ENCODE measurements at regions not wholly inside any gene's neighbourhood (a gene's known extent, or its start where the extent isn't known, plus 50 kb on each side); places are given as distances from the start of the nearest gene placed in this dataset.

DNA sequence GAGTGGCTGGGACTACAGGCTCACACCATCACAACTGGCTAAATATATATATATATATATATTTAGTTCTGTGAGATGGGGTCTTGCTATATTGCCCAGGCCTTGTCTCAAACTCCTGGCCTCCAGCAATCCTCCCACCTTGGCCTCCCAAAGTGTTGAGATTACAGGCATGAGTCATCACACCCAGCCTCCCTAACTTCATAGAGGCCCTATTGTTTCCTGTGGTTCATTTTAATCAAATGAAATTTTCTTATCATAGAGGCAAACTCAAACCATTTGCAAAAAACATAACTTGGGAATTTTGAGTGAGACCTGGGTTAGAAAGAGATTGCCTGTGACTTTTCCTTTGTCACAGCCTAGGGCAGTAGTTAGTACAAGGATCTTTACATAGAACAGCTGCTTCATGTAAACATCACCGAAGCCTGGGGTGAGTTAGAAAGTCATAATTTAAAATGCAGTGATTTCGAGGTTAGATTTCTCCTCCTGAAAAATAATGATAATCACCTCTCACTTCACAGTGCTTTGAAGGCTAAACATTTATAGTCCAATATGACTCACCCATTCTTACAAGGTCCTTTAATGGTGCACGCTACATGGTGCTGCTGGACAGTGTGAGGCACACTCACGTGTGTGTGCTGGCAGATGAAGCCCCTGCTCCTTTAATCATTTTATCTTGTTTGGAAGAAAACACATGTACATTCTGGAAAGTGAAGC, 188.9 kb downstream of the RHOU start:
- no peaks in the 10 kb centered on the region; the same call in 1 of the 2 replicates for H3K4me1 ChIP-seq (ENCODE audit: control insufficient read depth, insufficient read depth, low read length)
- H3K4me3 ChIP-seq (ENCODE audit: low read depth, low read length), result no peak overlapping the region
- H3K27ac ChIP-seq (ENCODE audit: low read depth, low read length), result no peak overlapping the region
- no peaks in the 10 kb centered on the region for H3K36me3 ChIP-seq (ENCODE audit: control insufficient read depth, insufficient read depth, low read length)
- H3K9me3 ChIP-seq (ENCODE audit: control insufficient read depth, insufficient read depth, low read depth, low read length), result peaks cover 12% of the 10 kb centered on the region
- H3K9ac ChIP-seq (ENCODE audit: low read length), result no peak overlapping the region
- no peaks in the 10 kb centered on the region for H3K27me3 ChIP-seq (ENCODE audit: control insufficient read depth, insufficient read depth, low read length)

DNA sequence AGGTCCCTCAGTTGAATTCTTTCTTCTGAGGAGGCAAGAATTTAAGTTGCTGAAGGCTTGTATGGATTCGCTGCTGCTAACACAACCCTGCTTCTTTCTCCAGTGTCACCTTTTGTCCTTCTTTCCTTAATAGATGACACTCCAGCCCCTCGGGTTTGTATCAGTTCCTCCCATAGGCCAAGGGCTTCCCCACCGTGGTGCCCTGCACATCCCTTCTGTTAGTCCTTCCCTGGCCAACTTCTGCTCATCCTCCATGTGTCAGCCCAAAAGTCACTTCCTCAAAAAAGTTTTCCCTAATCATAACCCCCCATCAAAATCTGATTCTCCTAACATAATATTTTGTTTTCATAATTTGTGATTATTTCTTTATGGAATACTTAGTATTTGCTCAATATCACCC, 190.4 kb downstream of the RHOU start:
- Histone ChIP-seq H3K4me3 (ENCODE audit: low read depth, low read length) (no peak overlapping the region), H3K27ac (ENCODE audit: low read depth, low read length) (no peak overlapping the region), H3K4me1 (ENCODE audit: control insufficient read depth, insufficient read depth, low read length) (no peaks in the 10 kb centered on the region), H3K36me3 (ENCODE audit: control insufficient read depth, insufficient read depth, low read length) (no peaks in the 10 kb centered on the region), H3K9me3 (ENCODE audit: control insufficient read depth, insufficient read depth, low read depth, low read length) (peaks cover 24% of the 10 kb centered on the region), H3K27me3 (ENCODE audit: control insufficient read depth, insufficient read depth, low read length) (no peaks in the 10 kb centered on the region), H3K9ac (ENCODE audit: low read length) (no peak overlapping the region)

DNA sequence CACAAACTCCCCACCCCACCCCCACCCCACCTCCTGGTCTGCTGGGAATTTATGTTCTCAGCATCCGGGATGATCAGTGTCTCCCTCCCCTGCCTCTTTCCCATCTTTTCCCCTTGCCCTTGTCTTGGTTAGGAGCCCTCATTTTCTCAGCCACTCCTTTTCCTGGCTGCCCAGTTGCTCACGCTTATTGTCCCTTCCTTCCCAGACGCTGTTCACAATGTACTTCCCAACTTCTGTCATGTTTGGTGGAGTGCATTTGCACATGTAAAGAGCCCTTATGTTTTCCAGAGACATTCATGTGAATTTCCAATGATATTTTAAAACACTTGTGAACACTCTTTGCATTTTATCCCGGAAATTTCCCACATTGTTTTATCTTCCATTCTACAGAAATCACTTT, 192.1 kb downstream of the RHOU start:
- Histone ChIP-seq H3K4me1 (ENCODE audit: control insufficient read depth, insufficient read depth, low read length) (no peaks in the 10 kb centered on the region), H3K9ac (ENCODE audit: low read length) (no peak overlapping the region), H3K9me3 (ENCODE audit: control insufficient read depth, insufficient read depth, low read depth, low read length) (peaks cover 24% of the 10 kb centered on the region), H3K36me3 (ENCODE audit: control insufficient read depth, insufficient read depth, low read length) (no peaks in the 10 kb centered on the region), H3K27me3 (ENCODE audit: control insufficient read depth, insufficient read depth, low read length) (no peaks in the 10 kb centered on the region), H3K27ac (ENCODE audit: low read depth, low read length) (no peak overlapping the region), H3K4me3 (ENCODE audit: low read depth, low read length) (no peak overlapping the region)

DNA sequence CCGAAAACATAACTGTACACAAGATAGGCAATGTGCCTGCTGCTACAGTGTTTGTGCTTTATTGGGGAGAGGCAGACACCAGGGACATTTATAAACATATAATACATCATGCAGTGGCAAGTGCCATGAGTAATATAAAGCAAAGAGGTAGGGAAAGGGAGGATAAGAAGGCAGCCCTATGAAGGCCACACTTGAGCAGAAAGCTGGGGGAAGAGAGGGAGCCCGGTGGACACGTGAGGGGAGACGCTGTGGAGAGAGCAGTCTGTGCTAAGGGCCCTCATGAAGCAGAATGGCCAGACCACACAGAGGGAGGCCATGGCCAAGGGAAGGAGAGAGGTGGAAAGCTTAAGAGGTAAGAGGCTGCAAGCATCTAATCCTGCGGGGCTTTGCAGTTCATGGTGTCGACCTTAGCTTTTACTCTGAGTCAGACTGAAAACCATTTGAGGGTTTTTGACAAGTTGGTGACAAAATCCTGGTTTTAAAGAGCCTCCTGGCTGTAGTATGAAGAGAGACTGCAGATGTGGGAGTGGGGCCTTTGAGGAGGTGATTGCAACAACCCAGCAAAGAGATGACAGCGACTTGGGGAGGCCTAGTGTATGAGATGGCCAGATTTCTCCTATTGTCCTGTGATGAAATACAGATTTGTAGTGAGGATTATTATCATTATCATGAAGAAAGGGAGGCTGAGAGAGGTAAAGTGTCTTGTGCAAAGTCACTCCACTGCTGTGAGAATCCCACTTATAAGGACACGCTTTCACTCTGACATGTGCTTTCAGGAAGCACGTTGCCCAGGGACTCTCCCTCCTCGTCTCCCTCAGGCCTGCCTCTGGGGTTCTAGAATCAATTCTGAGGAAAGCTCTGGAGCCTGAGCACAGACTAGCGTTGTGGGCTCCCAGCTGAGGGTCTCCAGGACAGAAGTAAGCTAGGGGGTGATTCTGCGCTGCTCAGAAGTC, 192.9 kb downstream of the RHOU start:
- Histone ChIP-seq H3K4me1 (ENCODE audit: control insufficient read depth, insufficient read depth, low read length) (no peaks in the 10 kb centered on the region), H3K9me3 (ENCODE audit: control insufficient read depth, insufficient read depth, low read depth, low read length) (peaks cover 24% of the 10 kb centered on the region), H3K36me3 (ENCODE audit: control insufficient read depth, insufficient read depth, low read length) (no peaks in the 10 kb centered on the region), H3K9ac (ENCODE audit: low read length) (no peak overlapping the region), H3K27ac (ENCODE audit: low read depth, low read length) (no peak overlapping the region), H3K27me3 (ENCODE audit: control insufficient read depth, insufficient read depth, low read length) (no peaks in the 10 kb centered on the region), H3K4me3 (ENCODE audit: low read depth, low read length) (no peak overlapping the region)

DNA sequence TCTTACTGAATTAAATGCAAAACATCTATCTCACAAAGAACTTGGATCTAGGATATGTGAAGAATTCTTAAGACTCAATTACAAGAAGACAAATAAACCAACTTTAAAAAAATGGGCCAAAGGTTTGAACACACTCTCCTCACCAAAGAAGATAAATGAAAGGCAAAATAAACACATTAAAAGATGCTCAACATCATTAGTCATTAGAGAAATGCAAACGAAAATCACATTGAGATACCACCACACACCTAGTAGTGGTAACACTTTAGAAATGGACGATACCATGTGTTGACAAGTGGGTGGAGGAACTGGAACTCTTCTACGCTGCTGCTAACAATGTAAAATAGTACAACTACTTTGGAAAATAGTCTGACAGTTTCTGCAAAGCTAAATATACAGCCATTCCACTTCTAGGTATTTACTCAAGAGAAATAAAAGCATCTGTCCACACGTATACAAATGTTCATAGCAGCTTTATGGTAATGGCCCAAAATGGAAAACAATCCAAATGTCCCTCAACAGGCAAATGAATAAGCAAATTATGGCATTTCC, 194.3 kb downstream of the RHOU start:
- Histone ChIP-seq H3K9ac (ENCODE audit: low read length) (no peak overlapping the region), H3K27ac (ENCODE audit: low read depth, low read length) (no peak overlapping the region), H3K4me3 (ENCODE audit: low read depth, low read length) (no peak overlapping the region)

DNA sequence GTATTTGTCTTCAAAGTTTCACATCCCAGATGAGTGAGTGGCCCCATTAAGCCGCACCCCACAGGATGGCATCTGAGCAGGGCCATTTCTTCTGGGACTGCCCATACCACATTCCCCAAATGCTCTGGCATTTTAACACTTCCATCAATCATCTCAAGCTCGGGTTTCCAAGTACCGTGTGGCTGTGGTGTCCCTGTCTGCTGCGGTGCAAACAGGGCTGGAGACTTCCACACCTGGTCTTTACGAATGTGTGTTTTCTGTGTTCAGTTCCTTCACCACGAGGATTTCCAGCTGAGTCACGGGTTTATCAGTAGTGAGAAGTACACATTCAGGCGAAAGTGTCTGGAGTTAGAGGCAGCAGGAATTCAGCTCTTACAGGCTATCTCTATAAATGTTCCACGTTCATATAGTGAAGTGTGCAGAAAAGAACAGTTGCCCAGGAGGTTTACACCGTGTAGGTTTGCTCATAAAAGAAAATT, 195.2 kb downstream of the RHOU start:
- H3K9ac ChIP-seq (ENCODE audit: low read length), result no peak overlapping the region
- no peak overlapping the region for H3K4me3 ChIP-seq (ENCODE audit: low read depth, low read length)
- H3K36me3 ChIP-seq (ENCODE audit: control insufficient read depth, insufficient read depth, low read length), result no peaks in the 10 kb centered on the region
- H3K4me1 ChIP-seq (ENCODE audit: control insufficient read depth, insufficient read depth, low read length), result no peaks in the 10 kb centered on the region
- no peaks in the 10 kb centered on the region for H3K27me3 ChIP-seq (ENCODE audit: control insufficient read depth, insufficient read depth, low read length)
- H3K9me3 ChIP-seq (ENCODE audit: control insufficient read depth, insufficient read depth, low read depth, low read length), result peaks cover 18% of the 10 kb centered on the region
- no peak overlapping the region for H3K27ac ChIP-seq (ENCODE audit: low read depth, low read length)

More for the DNA sequence above, 194.3 kb downstream of the RHOU start:
- Histone ChIP-seq H3K27me3 (ENCODE audit: control insufficient read depth, insufficient read depth, low read length) (no peaks in the 10 kb centered on the region), H3K9me3 (ENCODE audit: control insufficient read depth, insufficient read depth, low read depth, low read length) (peaks cover 24% of the 10 kb centered on the region), H3K4me1 (ENCODE audit: control insufficient read depth, insufficient read depth, low read length) (no peaks in the 10 kb centered on the region), H3K36me3 (ENCODE audit: control insufficient read depth, insufficient read depth, low read length) (no peaks in the 10 kb centered on the region)

DNA sequence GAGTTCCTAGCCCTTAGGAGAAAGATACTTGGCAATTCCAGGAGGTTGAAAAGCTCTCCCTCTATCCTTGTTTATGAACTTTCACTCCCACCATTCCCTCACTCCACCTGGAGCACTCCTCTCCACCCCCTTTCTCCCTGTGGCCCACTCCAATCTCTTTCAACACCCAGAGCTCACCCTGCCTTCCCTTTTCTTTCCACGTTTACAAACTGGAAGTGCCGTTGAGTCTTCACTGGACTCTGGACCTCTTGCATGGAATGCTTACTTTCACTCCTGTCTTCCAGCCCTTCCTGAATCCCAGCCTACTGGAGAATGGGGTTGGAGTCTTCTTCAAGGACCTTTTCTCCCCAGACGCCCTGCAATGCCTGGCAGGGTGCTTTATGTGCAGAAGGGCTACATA, 198.5 kb downstream of the RHOU start:
- H3K4me3 ChIP-seq (ENCODE audit: low read depth, low read length), result no peak overlapping the region
- no peak overlapping the region for H3K9ac ChIP-seq (ENCODE audit: low read length)
- H3K4me1 ChIP-seq (ENCODE audit: control insufficient read depth, insufficient read depth, low read length), result peaks cover 15% of the 10 kb centered on the region
- no peak overlapping the region for H3K27ac ChIP-seq (ENCODE audit: low read depth, low read length)
- H3K36me3 ChIP-seq (ENCODE audit: control insufficient read depth, insufficient read depth, low read length), result no peaks in the 10 kb centered on the region
- peaks cover 15% of the 10 kb centered on the region for H3K9me3 ChIP-seq (ENCODE audit: control insufficient read depth, insufficient read depth, low read depth, low read length)
- H3K27me3 ChIP-seq (ENCODE audit: control insufficient read depth, insufficient read depth, low read length), result no peaks in the 10 kb centered on the region

DNA sequence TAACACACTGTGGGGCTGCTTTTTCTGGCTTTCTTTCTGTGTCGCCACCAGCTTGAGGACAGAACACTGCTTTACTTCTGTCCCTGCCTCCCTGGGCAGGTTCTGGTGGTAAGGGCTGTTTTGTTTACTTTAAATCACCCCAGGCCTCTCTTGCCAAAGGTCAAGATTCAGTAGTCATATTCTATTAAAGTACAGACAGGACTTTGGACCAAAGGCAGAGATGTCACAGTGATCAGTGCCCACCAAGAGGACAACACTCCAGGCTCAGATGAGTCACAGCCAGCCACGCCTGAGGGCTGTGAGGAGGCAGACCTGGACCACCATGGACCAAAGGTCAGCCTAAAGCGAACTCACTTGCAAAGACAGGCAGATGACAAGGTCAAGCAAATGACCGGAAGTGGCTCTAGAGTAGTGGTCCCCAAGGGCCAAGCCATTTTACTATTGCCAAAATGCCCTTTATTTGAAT, 200.0 kb downstream of the RHOU start:
- peaks cover 25% of the 10 kb centered on the region for H3K4me1 ChIP-seq (ENCODE audit: control insufficient read depth, insufficient read depth, low read length)

DNA sequence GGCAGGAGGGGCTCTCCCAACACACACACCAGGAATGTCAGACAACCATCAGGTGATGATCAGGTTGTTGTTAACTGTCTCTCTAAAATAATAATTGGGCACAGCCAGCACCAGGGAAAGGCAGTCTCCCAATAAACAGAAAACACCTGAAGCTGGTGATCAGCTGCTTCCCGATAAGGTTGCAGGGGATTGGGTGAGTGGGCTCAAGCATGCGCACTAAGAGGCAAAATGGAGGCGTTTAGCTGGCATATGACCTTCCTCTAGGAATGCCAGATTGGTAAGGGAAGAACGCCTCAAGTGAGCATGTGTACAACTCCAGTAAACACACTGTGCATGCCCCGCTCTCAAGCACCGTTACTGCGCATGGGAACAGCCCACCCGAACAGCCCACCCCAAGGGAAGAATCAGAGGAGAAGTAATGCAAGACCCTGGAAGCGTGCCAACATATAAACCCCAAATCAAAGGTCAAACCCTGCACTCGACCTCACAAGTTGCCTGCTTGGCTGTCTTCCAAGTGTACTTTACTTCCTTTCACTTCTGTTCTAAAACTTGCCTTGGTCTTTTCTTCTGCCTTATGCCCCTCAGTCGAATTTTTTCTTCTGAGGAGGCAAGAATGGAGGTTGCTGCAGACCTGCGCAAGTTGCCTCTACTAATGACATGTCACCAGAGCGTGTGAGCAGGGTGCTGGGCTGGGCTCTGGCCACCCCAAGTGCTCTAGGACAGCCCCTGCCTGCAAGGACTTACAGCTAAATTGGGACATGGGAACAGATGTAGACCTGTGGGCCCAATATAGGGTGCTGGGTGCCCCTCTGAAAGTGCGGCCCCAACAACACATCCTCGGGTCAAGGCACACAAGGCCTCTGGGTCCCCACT, 200.8 kb downstream of the RHOU start:
- Histone ChIP-seq H3K9me3 (ENCODE audit: control insufficient read depth, insufficient read depth, low read depth, low read length) (no peaks in the 10 kb centered on the region), H3K9ac (ENCODE audit: low read length) (no peak overlapping the region), H3K27me3 (ENCODE audit: control insufficient read depth, insufficient read depth, low read length) (no peaks in the 10 kb centered on the region), H3K36me3 (ENCODE audit: control insufficient read depth, insufficient read depth, low read length) (no peaks in the 10 kb centered on the region), H3K27ac (ENCODE audit: low read depth, low read length) (no peak overlapping the region), H3K4me3 (ENCODE audit: low read depth, low read length) (no peak overlapping the region), H3K4me1 (ENCODE audit: control insufficient read depth, insufficient read depth, low read length) (peaks cover 34% of the 10 kb centered on the region)

More for the DNA sequence above, 200.0 kb downstream of the RHOU start:
- H3K9ac ChIP-seq (ENCODE audit: low read length), result no peak overlapping the region
- H3K9me3 ChIP-seq (ENCODE audit: control insufficient read depth, insufficient read depth, low read depth, low read length), result peaks cover 5% of the 10 kb centered on the region
- no peaks in the 10 kb centered on the region for H3K36me3 ChIP-seq (ENCODE audit: control insufficient read depth, insufficient read depth, low read length)
- H3K27ac ChIP-seq (ENCODE audit: low read depth, low read length), result no peak overlapping the region
- H3K4me3 ChIP-seq (ENCODE audit: low read depth, low read length), result no peak overlapping the region
- no peaks in the 10 kb centered on the region for H3K27me3 ChIP-seq (ENCODE audit: control insufficient read depth, insufficient read depth, low read length)

DNA sequence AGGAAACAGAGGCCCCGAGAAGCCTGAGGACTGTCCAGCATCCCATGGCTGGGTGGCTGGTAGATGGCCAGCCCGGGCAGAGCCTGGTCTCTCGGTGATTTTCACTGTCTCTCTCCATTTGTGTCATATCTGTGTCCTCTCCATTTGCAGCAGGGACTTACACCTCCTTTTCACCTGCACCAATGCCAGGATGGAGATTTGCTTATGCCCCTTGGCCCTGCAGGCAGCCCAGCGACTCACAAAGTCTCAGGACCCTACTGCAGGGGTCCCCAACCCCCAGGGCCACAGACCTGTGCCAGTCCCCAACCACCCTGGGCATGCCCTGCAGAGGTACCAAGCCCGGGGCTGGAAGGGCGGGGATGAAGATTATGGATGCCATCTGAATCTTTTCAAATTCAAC, 201.6 kb downstream of the RHOU start:
- H3K27ac ChIP-seq (ENCODE audit: low read depth, low read length), result no peak overlapping the region
- H3K27me3 ChIP-seq (ENCODE audit: control insufficient read depth, insufficient read depth, low read length), result no peaks in the 10 kb centered on the region
- H3K9me3 ChIP-seq (ENCODE audit: control insufficient read depth, insufficient read depth, low read depth, low read length), result no peaks in the 10 kb centered on the region
- H3K9ac ChIP-seq (ENCODE audit: low read length), result no peak overlapping the region
- peaks cover 35% of the 10 kb centered on the region for H3K4me1 ChIP-seq (ENCODE audit: control insufficient read depth, insufficient read depth, low read length)
- no peak overlapping the region for H3K4me3 ChIP-seq (ENCODE audit: low read depth, low read length)
- H3K36me3 ChIP-seq (ENCODE audit: control insufficient read depth, insufficient read depth, low read length), result no peaks in the 10 kb centered on the region

Measured in HUES6 (cell line).